Activated T-helper 1 cell treated with anti-CD3 and anti-CD28 coated beads, Interleukin-12 subunit alpha, Interleukin-12 subunit beta, Interleukin-2, Interleukin-4 antibody, amounts not matched to agents 30 ng/mL and 10 ng/mL and 1 ng/mL, durations not matched to agents 14 hours and 24 hours and 36 hours (primary cell): ENCODE measurements at regions not wholly inside any gene's neighbourhood (a gene's known extent, or its start where the extent isn't known, plus 50 kb on each side); places are given as distances from the start of the nearest gene placed in this dataset.
"Not testable (repeated sequence)": the region's sequence is repeated elsewhere in the genome, so short reads cannot be mapped to it uniquely, and the experiment has no call there.

Experiments used
- DNase-seq: peaks from one replicate; pipeline ENCODE4 v3.0.0; 2021; ENCODE audit warnings: low spot score
- H3K27ac Mint-ChIP-seq: one replicate; pipeline ENCODE4 v1.8.0; 2021; ENCODE audit warnings: mild to moderate bottlenecking, mixed read lengths
- H3K27me3 Mint-ChIP-seq: one replicate; pipeline ENCODE4 v1.8.0; 2022; ENCODE audit warnings: mild to moderate bottlenecking, moderate library complexity, mixed read lengths; ENCODE audit not compliant: insufficient read depth
- H3K36me3 Mint-ChIP-seq: one replicate; pipeline ENCODE4 v1.8.0; 2021; ENCODE audit warnings: low read depth, mixed read lengths
- H3K4me1 Mint-ChIP-seq: one replicate; pipeline ENCODE4 v1.8.0; 2021; ENCODE audit warnings: low read depth, mixed read lengths
- H3K4me3 Mint-ChIP-seq: one replicate; pipeline ENCODE4 v1.8.0; 2021; ENCODE audit warnings: mild to moderate bottlenecking, moderate library complexity, mixed read lengths
- H3K9me3 Mint-ChIP-seq: one replicate; pipeline ENCODE4 v1.8.0; 2021; ENCODE audit warnings: mixed read lengths
- intact Hi-C: fragments of 100-400 bp; cut with micrococcal nuclease; formaldehyde crosslinking; loops from one replicate; pipeline ENCODE4 v1.15.1; 2024

GRCh38 chr5:7263398-7264015 lies 132.4 kb upstream of the ADCY2 start:
- intact Hi-C loops, H3K36me3 Mint-ChIP-seq, H3K9me3 Mint-ChIP-seq, DNase-seq, H3K27ac Mint-ChIP-seq, H3K4me3 Mint-ChIP-seq, H3K4me1 Mint-ChIP-seq, H3K27me3 Mint-ChIP-seq: not testable (repeated sequence)

GRCh38 chr5:7265776-7266175 lies 130.2 kb upstream of the ADCY2 start:
- H3K27ac Mint-ChIP-seq, DNase-seq, H3K36me3 Mint-ChIP-seq, H3K27me3 Mint-ChIP-seq, intact Hi-C loops, H3K4me3 Mint-ChIP-seq, H3K4me1 Mint-ChIP-seq, H3K9me3 Mint-ChIP-seq: not testable (repeated sequence)

- H3K27ac Mint-ChIP-seq, H3K4me1 Mint-ChIP-seq, DNase-seq, H3K4me3 Mint-ChIP-seq, H3K27me3 Mint-ChIP-seq, H3K36me3 Mint-ChIP-seq, H3K9me3 Mint-ChIP-seq, intact Hi-C loops: not testable (repeated sequence)
Observed at GRCh38 chr5:7268722-7269121, 127.2 kb upstream of the ADCY2 start.

GRCh38 chr5:7269591-7270274 lies 126.2 kb upstream of the ADCY2 start:
- intact Hi-C loops, result no loop called here
- Mint-ChIP-seq H3K27me3 (no peaks in the 10 kb centered on the region), H3K27ac (no peak overlapping the region), H3K9me3 (no peaks in the 10 kb centered on the region), H3K4me1 (no peaks in the 10 kb centered on the region), H3K36me3 (no peaks in the 10 kb centered on the region), H3K4me3 (no peak overlapping the region)
- DNase-seq, result no peak

GRCh38 chr5:7271435-7272084 lies 124.4 kb upstream of the ADCY2 start:
- Mint-ChIP-seq H3K27me3 (no peaks in the 10 kb centered on the region), H3K9me3 (no peaks in the 10 kb centered on the region), H3K4me1 (no peaks in the 10 kb centered on the region), H3K4me3 (no peak overlapping the region), H3K27ac (no peak overlapping the region), H3K36me3 (no peaks in the 10 kb centered on the region)
- intact Hi-C loops, result no loop called here
- DNase-seq, result no peak

- no peaks in the 10 kb centered on the region for H3K4me1 Mint-ChIP-seq
- no peak for DNase-seq
- H3K9me3 Mint-ChIP-seq, result no peaks in the 10 kb centered on the region
- H3K27me3 Mint-ChIP-seq, result no peaks in the 10 kb centered on the region
- intact Hi-C loops, result no loop called here
- no peaks in the 10 kb centered on the region for H3K36me3 Mint-ChIP-seq
- no peak overlapping the region for H3K4me3 Mint-ChIP-seq
- no peak overlapping the region for H3K27ac Mint-ChIP-seq
Observed at GRCh38 chr5:7272408-7272965, 123.5 kb upstream of the ADCY2 start.

GRCh38 chr5:7274203-7274602 lies 121.7 kb upstream of the ADCY2 start:
- intact Hi-C loops, result no loop called here
- H3K27ac Mint-ChIP-seq, result no peak overlapping the region
- no peaks in the 10 kb centered on the region for H3K36me3 Mint-ChIP-seq
- DNase-seq, result no peak
- H3K27me3 Mint-ChIP-seq, result no peaks in the 10 kb centered on the region
- no peak overlapping the region for H3K4me3 Mint-ChIP-seq
- no peaks in the 10 kb centered on the region for H3K4me1 Mint-ChIP-seq
- no peaks in the 10 kb centered on the region for H3K9me3 Mint-ChIP-seq

GRCh38 chr5:7289634-7290033 lies 106.3 kb upstream of the ADCY2 start:
- H3K27me3 Mint-ChIP-seq, H3K9me3 Mint-ChIP-seq, H3K27ac Mint-ChIP-seq, H3K36me3 Mint-ChIP-seq, H3K4me3 Mint-ChIP-seq, H3K4me1 Mint-ChIP-seq, DNase-seq, intact Hi-C loops: not testable (repeated sequence)

GRCh38 chr5:7297821-7298220 lies 98.1 kb upstream of the ADCY2 start:
- H3K4me1 Mint-ChIP-seq, H3K4me3 Mint-ChIP-seq: not testable (repeated sequence)

GRCh38 chr5:7299731-7300130 lies 96.2 kb upstream of the ADCY2 start:
- H3K36me3 Mint-ChIP-seq, H3K27ac Mint-ChIP-seq, H3K27me3 Mint-ChIP-seq, H3K4me1 Mint-ChIP-seq, H3K9me3 Mint-ChIP-seq, H3K4me3 Mint-ChIP-seq, intact Hi-C loops, DNase-seq: not testable (repeated sequence)

More at GRCh38 chr5:7297821-7298220, 98.1 kb upstream of the ADCY2 start:
- H3K27ac Mint-ChIP-seq, DNase-seq, H3K27me3 Mint-ChIP-seq, intact Hi-C loops, H3K36me3 Mint-ChIP-seq, H3K9me3 Mint-ChIP-seq: not testable (repeated sequence)

- H3K27me3 Mint-ChIP-seq, H3K27ac Mint-ChIP-seq, H3K36me3 Mint-ChIP-seq, H3K4me3 Mint-ChIP-seq, intact Hi-C loops, DNase-seq, H3K9me3 Mint-ChIP-seq, H3K4me1 Mint-ChIP-seq: not testable (repeated sequence)
Observed at GRCh38 chr5:7305000-7305674, 90.8 kb upstream of the ADCY2 start.

GRCh38 chr5:7306556-7306955 lies 89.4 kb upstream of the ADCY2 start:
- intact Hi-C loops, H3K4me3 Mint-ChIP-seq, H3K4me1 Mint-ChIP-seq, H3K9me3 Mint-ChIP-seq, H3K27ac Mint-ChIP-seq, H3K27me3 Mint-ChIP-seq, H3K36me3 Mint-ChIP-seq, DNase-seq: not testable (repeated sequence)

GRCh38 chr5:7307709-7308108 lies 88.2 kb upstream of the ADCY2 start:
- intact Hi-C loops, DNase-seq, H3K27me3 Mint-ChIP-seq, H3K36me3 Mint-ChIP-seq, H3K4me1 Mint-ChIP-seq, H3K27ac Mint-ChIP-seq, H3K9me3 Mint-ChIP-seq, H3K4me3 Mint-ChIP-seq: not testable (repeated sequence)
